Caco-2 (cell line): ENCODE measurements at regions not wholly inside any gene's neighbourhood (a gene's known extent, or its start where the extent isn't known, plus 50 kb on each side); places are given as distances from the start of the nearest gene placed in this dataset.
A peak's percentile ranks its signal among the peaks of the same experiment; 100 is the strongest.

ENCODE experiments used
- BruUV-seq: library from RNA; stranded (reverse); fragments of 400-500 nt; replicated peaks from 2 replicates; lab custom pipeline; 2021; lab: Mats Ljungman, UMichigan
- CTCF ChIA-PET: fragments of 300-600 bp; sonication (Branson Sonifier 250); formaldehyde crosslinking; loops from one replicate; lab custom pipeline; 2022; ENCODE audit warnings: antibody characterized with exemption; lab: Charles Lee
- POLR2A ChIA-PET: fragments of 300-600 bp; sonication (Branson Sonifier 250); formaldehyde crosslinking; loops from one replicate; lab custom pipeline; 2022; ENCODE audit warnings: antibody characterized with exemption; lab: Charles Lee
- DNase-seq, 2 experiments: peaks; one replicate each; pipeline versions ENCODE4 v3.0.0 to v3.0.0-alpha.2; 2020 to 2022
- H3K27me3 ChIP-seq: replicated peaks from 2 replicates; pipeline ENCODE4 v1.6.0; 2011; ENCODE audit warnings: low read length; ENCODE audit not compliant: control insufficient read depth, insufficient read depth
- H3K36me3 ChIP-seq: 2 replicates; pipeline ENCODE4 v1.5.1; 2011; ENCODE audit warnings: low read length; ENCODE audit not compliant: control insufficient read depth, insufficient read depth
- H3K4me1 ChIP-seq: fragments of 250-450 bp; sonication (Bioruptor Pico); 2 replicates; pipeline ENCODE4 v1.5.1; 2020; ENCODE audit warnings: mild to moderate bottlenecking
- H3K4me3 ChIP-seq: 2 replicates; pipeline ENCODE4 v1.5.1; 2011; ENCODE audit warnings: low read depth, mild to moderate bottlenecking, control low read depth, low read length
- H3K9me3 ChIP-seq: fragments of 250-450 bp; sonication (Bioruptor Pico); 2 replicates; pipeline ENCODE4 v1.5.1; 2020; ENCODE audit warnings: mild to moderate bottlenecking, moderate library complexity
- H3K27ac Mint-ChIP-seq: one replicate; pipeline ENCODE4 v1.8.0; 2022; ENCODE audit warnings: mixed read lengths; ENCODE audit not compliant: unreplicated experiment
- H3K27me3 Mint-ChIP-seq: one replicate; pipeline ENCODE4 v1.8.0; 2022; ENCODE audit warnings: mixed read lengths; ENCODE audit not compliant: insufficient read depth, unreplicated experiment
- H3K36me3 Mint-ChIP-seq: one replicate; pipeline ENCODE4 v1.8.0; 2022; ENCODE audit warnings: mild to moderate bottlenecking, mixed read lengths; ENCODE audit not compliant: insufficient read depth, unreplicated experiment
- H3K4me1 Mint-ChIP-seq: one replicate; pipeline ENCODE4 v1.8.0; 2022; ENCODE audit warnings: low read depth, mixed read lengths; ENCODE audit not compliant: unreplicated experiment
- H3K4me3 Mint-ChIP-seq: one replicate; pipeline ENCODE4 v1.8.0; 2022; ENCODE audit warnings: mild to moderate bottlenecking, moderate library complexity, mixed read lengths; ENCODE audit not compliant: unreplicated experiment
- H3K9me3 Mint-ChIP-seq: one replicate; pipeline ENCODE4 v1.8.0; 2022; ENCODE audit warnings: mixed read lengths; ENCODE audit not compliant: unreplicated experiment
- intact Hi-C: fragments of 100-400 bp; cut with micrococcal nuclease; formaldehyde crosslinking; loops from one replicate; pipeline ENCODE4 v1.10.0; 2022; ENCODE audit not compliant: unreplicated experiment
- TF ChIP-seq, protein P1 (sequence below), 2 experiments: fragments of 200-600 bp in 1 of 2; IDR thresholded peaks; 1 replicate in 1 of 2; 2 replicates in 1 of 2; pipeline versions ENCODE4 v1.5.1 to v1.8.0; 2011 to 2022; ENCODE audit warnings: antibody characterized with exemption in 1 of 2, control low read depth in 1 of 2, inconsistent platforms in 1 of 2, low read depth in 1 of 2, low read length in 1 of 2, mild to moderate bottlenecking in 1 of 2, moderate library complexity in 1 of 2; ENCODE audit not compliant: insufficient read depth in 1 of 2, severe bottlenecking in 1 of 2, unreplicated experiment in 1 of 2

DNA sequence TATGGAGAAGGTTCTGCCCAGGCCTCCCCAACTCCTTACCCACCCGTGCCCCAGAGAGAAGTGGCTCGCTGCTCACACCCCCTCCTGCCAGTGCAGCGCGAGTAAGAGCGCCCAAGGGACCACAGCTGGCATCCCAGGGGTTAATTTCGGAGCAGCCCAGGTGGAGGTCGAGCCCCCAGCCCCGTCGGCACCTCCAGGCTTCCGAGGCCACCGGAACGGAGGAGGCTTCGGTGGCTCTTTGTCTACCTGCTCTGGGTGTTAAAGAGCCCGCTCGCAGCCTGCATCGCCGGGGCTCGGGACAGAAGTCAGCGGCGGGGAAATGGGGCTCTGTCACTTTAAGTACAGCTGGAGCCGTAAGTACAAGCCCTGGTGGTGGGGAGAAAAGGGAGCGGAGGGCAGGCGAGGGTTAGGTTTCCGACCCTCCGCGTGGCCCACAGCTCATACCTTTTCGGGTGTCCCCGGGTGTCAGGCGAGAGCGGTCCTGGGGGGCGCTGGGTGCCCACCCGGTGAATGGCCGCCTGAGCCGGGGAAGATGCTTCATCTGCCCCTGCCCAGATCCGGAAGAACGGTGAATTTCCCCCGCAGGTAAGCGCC lies 89.4 kb upstream of the IPO9 start:
- Histone ChIP-seq H3K9me3 (no peaks in the 10 kb centered on the region), H3K36me3 (no peaks in the 10 kb centered on the region), H3K27me3 (no peaks in the 10 kb centered on the region; the same call in 1 of the 2 replicates), H3K4me1 (0 out of 2 replicates have a peak, but pooled peaks cover 4% of the 10 kb centered on the region), H3K4me3 (peak overlapping the region; percentile 76)
- Mint-ChIP-seq H3K4me1 (no peaks in the 10 kb centered on the region), H3K4me3 (peak overlapping the region; percentile 65), H3K9me3 (no peaks in the 10 kb centered on the region), H3K27me3 (peaks cover 8% of the 10 kb centered on the region), H3K27ac (no peak overlapping the region), H3K36me3 (no peaks in the 10 kb centered on the region)
- CTCF ChIA-PET, result interaction anchor here (0.6 to 1.8 kb wide), 4 partner anchors 30 to 136 kb away, joined by 3 to 12 read pairs (median 5); no protein-coding TSS in a partner anchor
- no TSS peak for BruUV-seq
- intact Hi-C loops, result no loop called here
- POLR2A ChIA-PET, result no interaction called here
- TF ChIP-seq, protein P1, sequence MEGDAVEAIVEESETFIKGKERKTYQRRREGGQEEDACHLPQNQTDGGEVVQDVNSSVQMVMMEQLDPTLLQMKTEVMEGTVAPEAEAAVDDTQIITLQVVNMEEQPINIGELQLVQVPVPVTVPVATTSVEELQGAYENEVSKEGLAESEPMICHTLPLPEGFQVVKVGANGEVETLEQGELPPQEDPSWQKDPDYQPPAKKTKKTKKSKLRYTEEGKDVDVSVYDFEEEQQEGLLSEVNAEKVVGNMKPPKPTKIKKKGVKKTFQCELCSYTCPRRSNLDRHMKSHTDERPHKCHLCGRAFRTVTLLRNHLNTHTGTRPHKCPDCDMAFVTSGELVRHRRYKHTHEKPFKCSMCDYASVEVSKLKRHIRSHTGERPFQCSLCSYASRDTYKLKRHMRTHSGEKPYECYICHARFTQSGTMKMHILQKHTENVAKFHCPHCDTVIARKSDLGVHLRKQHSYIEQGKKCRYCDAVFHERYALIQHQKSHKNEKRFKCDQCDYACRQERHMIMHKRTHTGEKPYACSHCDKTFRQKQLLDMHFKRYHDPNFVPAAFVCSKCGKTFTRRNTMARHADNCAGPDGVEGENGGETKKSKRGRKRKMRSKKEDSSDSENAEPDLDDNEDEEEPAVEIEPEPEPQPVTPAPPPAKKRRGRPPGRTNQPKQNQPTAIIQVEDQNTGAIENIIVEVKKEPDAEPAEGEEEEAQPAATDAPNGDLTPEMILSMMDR (IDR thresholded peaks at IDR 0.05; ENCODE audit: insufficient read depth in 1 of 2, low read depth in 1 of 2, low read length in 1 of 2, severe bottlenecking in 1 of 2, unreplicated experiment in 1 of 2), result no peak
- peak; percentile 67 to 70 for DNase-seq

DNA sequence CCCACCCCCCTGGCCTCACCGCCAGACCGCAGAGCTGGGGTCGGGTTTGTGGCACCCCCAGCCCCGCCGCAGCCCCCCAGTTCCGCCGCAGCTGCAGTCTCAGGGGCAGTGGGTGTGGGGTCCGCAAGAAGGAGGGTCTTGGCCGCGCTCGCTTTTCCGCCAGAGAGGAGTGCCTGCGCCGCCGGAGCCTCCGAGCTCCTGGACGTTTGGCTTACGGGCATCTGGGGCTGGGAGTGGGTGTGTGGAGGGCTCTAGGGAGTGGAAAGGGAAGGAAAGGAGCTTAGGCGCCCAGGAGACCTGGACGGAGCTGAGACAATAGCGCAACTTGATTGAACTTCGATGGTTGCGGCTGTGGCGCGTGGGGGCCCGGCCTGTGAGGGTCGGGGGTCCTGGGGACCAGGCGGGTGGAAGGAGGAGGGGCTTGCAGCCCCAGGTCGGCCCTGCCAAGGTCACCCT lies 88.8 kb upstream of the IPO9 start:
- Mint-ChIP-seq H3K27me3 (peaks cover 8% of the 10 kb centered on the region), H3K36me3 (no peaks in the 10 kb centered on the region), H3K9me3 (no peaks in the 10 kb centered on the region), H3K4me3 (peak overlapping the region; percentile 65), H3K27ac (no peak overlapping the region), H3K4me1 (no peaks in the 10 kb centered on the region)
- Histone ChIP-seq H3K9me3 (no peaks in the 10 kb centered on the region), H3K4me3 (peak overlapping the region; percentile 76), H3K36me3 (no peaks in the 10 kb centered on the region), H3K27me3 (no peaks in the 10 kb centered on the region; the same call in 1 of the 2 replicates), H3K4me1 (peaks cover 4% of the 10 kb centered on the region; the same call in 1 of the 2 replicates)
- BruUV-seq, result no TSS peak
- CTCF ChIA-PET, result interaction anchor here (1.5 to 1.8 kb wide), 3 partner anchors 30 to 55 kb away, joined by 4 to 12 read pairs (median 6); no protein-coding TSS in a partner anchor
- TF ChIP-seq, protein P1 (IDR thresholded peaks at IDR 0.05; ENCODE audit: insufficient read depth in 1 of 2, low read depth in 1 of 2, low read length in 1 of 2, severe bottlenecking in 1 of 2, unreplicated experiment in 1 of 2), result no peak
- intact Hi-C loops, result no loop called here
- no peak for DNase-seq
- POLR2A ChIA-PET, result no interaction called here

DNA sequence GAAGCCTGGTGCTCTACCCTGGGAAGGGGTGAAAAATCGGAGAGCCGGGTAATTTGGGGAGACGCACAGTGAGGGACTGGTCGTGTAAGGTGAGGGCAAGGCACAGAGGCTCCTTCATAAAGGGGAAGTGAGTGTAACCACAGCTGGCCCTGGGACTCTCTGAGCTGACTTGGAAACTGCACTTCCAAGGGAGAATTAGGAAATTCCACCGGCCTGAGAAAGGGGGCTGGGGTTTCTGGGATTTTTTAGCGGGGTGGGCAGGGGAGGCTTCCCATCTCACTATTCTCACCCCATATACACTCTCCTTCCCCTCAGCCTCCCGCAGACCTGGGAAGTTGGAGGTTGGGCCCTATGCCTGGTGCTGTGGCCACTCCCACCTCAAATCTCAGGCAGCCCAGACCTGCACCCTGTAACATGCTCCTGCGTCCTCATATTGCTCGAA lies 88.3 kb upstream of the IPO9 start:
- no peak for DNase-seq
- intact Hi-C loops, result no loop called here
- H3K4me1 ChIP-seq, result peaks cover 4% of the 10 kb centered on the region; the same call in 1 of the 2 replicates
- no peaks in the 10 kb centered on the region for H3K36me3 ChIP-seq
- Mint-ChIP-seq H3K36me3 (no peaks in the 10 kb centered on the region), H3K4me1 (no peaks in the 10 kb centered on the region), H3K27me3 (peaks cover 8% of the 10 kb centered on the region), H3K27ac (no peak overlapping the region), H3K9me3 (no peaks in the 10 kb centered on the region), H3K4me3 (peak overlapping the region; percentile 65)
- CTCF ChIA-PET, result interaction anchor here (1.5 to 1.8 kb wide), 3 partner anchors 31 to 54 kb away, joined by 4 to 12 read pairs (median 6); no protein-coding TSS in a partner anchor
- TF ChIP-seq, protein P1 (IDR thresholded peaks at IDR 0.05; ENCODE audit: insufficient read depth in 1 of 2, low read depth in 1 of 2, low read length in 1 of 2, severe bottlenecking in 1 of 2, unreplicated experiment in 1 of 2), result no peak
- H3K9me3 ChIP-seq, result no peaks in the 10 kb centered on the region
- BruUV-seq, result no TSS peak
- no peaks in the 10 kb centered on the region; the same call in 1 of the 2 replicates for H3K27me3 ChIP-seq
- POLR2A ChIA-PET, result no interaction called here
- peak overlapping the region; percentile 76 for H3K4me3 ChIP-seq
